NCI-H510A (cell line): ENCODE measurements at regions not wholly inside any gene's neighbourhood (a gene's known extent, or its start where the extent isn't known, plus 50 kb on each side); places are given as distances from the start of the nearest gene placed in this dataset.

Source experiments
- DNase-seq: peaks from one replicate; lab custom pipeline; 2025; lab: John Stamatoyannopoulos, UW

DNA sequence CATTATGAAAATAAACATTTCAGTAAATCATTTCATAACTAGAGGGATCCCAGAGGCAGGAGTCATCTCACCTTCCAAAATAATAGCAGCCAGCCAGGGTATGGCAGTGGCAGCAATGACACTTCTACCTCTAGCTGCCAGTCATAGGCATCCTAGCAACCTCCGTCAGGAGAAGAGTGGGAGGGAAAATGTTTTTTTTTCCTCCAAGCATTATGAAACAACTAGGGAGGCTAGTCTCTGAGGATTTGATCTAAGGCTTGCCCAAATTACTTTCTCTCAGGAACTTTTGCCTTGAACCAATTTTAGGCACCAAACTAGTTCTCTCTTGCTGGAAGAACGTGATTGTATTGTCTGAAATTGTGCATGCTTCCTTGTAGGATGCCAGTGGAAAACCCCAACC, 208.7 kb upstream of the PREP start:
- DNase-seq: no peak

DNA sequence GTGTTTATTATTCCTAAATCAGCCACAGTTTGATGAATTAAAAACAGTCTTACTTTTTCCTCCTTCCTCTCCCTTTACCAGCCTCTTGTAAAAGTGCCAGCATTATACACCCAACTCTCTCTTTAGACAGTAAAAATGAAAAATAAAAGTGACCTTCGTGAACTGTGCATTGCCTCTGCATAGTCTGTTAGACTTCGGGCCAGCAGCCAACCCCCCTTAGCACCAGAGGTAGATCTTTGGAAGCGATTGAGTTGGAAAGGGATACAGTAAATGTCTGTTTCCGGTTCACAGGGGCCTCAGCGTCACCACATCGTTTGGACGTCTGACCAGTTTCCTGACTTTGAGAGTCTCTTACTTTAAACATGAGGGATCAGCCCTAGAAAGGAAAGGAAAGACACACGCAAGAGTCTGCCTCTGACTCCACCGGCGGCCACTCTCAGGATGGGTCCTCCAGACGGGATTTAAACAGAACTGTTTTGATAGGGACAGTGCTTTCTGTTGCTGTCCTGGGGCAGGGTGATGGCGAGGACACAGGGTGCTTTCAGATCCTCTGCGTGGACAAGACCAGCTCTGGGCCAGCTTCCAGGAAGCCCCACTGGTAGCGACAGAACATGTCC, 206.6 kb upstream of the PREP start:
- DNase-seq: no peak

DNA sequence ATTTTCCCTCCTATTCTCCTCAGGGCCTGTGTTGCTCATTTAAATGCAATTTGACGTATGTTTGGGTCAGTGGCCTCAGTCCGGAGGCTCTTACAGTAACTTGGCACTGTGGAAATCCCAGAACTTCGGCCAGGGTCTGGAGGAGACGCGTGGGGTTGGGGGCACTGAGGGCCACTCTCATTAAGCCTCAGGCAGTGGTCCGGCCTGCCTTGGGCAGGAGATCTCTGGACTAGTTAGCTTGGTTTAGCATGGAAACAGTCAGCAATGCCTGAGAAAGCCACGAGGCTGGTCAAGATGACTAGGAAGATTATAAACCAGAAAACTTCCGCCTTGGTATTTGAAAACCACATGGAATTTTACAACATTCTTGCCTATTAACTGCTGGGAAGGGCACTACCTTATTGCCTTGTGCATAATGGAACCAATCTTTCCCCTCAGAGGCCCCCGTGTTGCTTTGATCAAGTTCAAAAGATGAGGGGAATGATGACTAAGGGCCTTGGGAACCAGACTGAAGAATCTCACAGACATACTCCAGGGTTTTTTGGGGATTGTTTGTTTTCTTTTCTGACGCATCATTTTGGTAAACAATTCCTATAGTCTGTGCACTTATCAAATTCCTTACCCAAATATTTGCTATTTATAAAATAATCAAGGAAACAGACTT, 206.0 kb upstream of the PREP start:
- DNase-seq: no peak

DNA sequence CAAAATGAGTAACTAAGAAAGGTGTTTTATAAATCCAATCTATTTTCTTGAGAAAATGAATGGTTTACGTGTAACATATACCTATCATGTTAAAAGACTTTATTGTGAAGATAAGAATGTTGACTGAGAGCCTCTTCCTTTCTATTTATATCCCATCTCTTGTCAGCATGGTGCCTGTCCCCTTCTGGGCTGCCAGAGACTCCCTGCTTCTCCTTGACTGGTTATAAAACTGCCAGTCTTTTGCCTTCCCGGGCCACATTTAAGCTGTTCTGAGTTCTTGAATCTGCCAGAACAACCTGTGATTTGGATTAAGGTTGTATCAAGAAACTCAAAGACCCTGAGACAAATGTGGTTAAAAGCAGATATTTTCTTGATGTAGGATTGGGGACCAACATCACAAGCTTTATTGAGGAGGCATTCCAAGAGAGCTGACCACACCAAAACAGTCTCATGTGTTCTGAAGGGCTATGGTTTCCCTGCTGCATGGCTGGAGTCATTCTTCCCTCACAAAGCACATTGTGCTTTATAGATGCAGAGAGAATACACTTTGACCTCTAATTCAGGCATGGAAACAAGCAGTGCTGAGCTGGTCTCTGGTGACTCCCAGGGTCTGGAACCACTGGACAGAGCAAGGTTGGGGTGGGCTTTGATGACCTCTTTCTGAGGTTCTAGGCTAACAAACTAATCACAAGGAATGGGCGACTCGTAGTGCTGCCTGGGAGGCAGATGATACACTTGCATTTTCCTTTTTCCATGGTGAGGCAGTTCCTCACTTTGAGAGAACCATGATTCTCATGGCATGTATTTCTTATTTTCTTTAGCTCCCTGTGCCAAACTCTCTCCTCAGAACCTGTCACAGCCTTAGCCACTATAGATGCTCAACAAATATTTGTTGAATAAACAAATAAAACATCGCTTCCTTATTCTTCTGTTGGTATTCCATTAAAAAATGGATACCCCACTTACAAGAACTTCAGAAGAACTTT, 205.0 kb upstream of the PREP start:
- DNase-seq: no peak

DNA sequence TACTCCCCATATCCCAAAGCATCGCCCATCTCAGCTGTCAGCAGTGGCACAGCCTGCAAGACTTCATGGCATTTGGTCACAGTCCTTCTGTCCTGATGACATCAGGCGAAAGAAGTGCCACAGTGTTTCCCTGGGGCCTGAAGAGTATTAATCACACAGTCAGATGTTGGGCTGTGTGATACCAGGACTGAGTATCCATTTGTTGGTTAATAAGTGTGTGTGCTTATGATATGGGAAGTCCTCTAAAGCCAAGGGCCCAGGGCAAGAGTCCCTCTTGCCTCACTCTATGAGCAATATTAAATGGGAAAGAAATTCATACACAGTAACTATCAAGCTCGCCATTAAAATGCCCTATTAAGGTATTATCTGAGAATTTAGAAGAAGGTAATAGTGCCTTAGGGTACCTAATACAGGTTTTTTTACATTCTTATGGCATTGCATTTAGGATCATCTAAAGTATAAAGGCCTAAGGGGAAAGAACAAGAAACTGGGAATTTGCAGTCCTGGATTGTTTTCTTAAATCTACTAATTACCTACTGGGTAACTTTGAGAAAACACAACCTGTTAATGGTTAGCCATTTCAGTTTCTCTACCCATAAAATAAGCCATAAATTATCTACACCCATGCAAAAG, 204.1 kb upstream of the PREP start:
- no peak for DNase-seq

DNA sequence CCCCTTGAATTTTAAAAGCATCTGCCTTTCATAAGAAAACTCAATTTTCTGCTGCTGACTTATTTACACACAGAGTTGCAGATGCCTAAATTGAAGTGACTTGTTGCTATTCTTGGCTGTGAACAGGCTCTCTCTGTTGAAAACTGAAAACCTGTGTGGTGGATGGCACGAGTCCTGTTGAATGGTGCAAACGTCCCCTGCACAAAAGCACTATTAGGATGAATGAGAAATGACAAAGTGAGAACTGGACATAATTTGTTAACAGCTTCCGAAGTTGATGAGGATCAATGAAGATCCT, 201.7 kb upstream of the PREP start:
- no peak for DNase-seq

DNA sequence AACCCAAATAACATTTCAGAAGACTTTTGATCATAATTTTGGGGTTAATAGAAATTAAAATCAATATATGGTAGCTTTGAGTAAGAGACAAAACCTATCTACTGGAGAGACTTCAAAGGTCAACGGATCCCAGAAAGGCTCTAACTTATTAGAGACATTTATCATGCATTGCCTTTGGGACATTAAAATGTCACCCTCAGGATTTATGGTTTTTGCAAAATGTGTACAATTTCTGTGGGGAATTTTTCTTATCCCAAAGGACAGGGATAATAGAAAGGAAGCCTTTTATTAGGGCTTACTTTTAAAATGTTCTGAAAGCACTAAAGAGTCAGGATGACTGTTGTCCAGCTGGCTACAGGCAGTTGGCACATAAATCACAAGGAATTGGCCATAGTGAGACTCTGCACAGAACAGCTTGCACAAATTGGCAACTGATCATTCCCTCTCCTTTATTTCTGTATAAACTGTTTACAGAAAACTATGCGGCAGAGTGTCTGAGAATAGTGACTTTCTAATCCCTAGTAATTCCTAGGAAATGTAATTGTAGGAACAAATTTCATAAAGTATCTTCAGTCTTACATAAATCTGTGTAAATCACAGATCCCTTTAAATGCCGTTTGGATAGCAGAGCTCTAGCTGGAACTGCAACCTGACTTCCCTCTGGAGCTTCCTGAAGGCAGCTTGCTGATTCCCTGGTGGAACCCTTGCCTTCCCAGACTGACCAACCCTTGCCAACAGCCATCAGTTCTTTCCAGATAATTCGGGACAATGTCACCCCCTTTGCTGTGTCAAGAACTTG, 201.1 kb upstream of the PREP start:
- DNase-seq: no peak

DNA sequence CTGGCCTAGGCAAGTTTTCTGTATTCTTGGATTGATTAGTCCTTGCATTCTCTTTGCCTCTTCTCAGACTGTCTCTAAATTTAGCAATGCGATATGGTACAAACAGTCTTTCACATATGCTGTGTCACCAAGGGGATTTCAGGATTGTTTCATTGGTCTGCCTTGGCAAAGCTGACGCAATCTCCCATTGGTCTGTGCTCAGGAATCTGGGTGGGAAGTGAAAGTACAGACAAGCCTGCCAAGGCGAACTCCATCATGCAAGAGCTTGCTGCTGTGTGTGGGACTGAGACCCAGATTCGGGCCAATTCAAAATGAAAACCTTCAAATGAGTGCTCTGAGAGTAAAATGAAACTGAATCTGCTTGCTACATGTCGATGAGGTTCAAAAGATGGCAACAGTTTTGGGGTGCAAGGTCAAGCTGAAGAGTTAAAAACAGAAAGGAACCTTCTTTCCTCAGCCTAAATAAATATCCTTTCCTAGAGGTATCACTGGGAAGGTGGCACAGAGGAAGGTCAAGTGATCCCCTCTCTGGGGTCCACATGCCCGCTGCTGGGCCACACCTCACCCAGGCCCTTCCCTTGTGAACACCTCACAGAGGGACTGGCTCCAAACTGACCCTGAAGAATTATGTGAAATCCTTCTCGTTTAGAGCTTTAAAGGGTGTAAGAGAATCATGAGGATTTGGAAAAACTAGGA, 198.8 kb upstream of the PREP start:
- DNase-seq: no peak

DNA sequence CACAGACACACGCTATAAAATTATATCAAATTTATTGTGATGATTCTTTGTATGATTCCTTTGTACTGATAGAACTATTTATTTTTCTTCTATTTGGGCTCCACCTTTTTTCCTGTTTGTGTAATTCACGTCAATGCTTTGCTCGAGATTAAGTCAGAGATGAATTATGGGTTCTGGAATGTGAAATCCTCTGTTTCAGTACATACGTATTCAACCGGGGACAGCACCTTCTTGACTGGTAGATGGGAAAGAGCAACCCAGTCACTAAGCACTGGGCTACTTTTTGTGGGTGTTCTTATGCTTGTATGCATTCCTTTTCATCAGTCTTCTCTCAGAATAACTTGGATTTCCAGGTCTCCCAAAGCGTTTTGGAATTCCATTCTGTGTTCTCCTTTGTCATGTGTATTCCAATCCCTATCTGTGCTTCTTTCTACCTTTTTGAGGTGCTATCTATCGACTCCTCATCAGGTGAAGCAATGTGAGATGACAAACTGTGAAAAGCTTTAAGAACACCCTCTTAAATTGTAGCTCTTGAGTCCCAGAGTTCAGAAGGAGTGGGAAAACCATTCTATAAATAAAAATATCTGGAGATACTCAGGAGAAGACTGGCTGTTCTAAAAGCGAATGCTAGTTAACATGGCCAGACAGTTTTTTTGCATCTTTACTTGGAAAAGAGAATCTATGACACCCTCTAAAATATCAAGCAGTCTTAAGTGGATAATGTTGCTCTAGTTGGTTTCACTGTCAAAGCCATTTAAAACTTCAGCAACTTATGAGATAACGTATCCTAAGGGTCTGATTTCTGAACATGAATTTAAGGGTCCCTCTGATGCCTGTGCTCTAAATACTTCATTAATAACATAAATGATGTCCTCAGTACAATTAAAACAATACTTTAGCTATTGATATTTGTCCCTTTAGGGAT, 197.7 kb upstream of the PREP start:
- no peak for DNase-seq

DNA sequence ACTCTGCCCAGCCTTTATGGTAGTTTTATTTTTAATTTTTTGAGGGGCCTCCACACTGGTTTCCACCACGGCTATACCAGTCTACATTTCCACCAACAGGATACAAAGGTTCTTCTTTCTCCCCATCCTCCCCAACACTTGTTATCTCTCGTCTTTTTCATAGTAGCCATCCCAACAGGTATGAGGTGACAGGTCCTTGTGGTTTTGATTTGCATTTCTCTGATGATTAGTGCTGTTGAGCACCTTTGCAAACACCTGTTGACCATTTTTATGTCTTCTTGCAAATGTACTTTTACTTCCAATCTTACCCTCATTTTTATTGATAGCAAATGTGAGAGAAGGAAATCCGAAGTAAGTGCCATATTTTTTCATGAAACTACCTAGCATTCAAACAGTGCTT, 195.4 kb upstream of the PREP start:
- no peak for DNase-seq

DNA sequence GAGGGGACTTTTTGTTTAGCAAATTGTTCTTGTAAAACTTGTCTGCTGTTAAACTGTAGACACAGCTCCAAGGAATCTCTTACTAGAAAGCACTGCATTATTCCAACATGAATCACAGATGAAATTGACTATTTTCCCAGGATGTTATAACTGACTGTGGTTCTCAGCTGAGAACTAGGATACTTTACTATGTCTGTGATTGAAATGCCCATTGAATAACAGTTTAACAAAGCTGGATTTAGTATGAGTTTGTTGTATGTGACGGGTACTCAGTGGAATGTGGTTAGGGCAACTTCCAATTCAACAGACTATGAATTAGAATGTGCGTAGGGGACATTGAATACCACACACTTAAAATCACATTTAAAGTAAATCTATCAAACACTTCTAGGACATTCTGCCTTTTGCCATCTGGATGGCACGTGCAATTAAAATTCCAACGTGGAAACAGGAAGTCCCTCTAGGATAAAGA, 193.4 kb upstream of the PREP start:
- no peak for DNase-seq

DNA sequence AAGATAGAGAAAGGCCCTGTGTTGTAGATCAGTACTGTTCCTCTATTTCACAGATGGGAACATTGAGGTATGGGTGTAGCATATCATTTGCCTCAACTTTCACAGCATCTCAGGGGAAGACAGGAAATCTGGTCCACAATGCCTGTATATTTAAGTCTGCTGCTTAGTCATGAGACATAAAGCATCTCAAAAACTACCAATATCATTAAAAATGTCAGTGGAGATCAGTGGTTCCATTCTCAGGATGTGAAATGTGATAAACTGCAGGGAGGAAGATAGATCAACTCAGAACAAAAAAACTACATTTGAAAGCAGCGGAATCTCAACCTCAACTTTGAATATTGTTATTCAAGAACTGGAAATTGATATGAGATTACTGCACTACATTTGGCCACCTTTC, 192.9 kb upstream of the PREP start:
- DNase-seq: no peak

DNA sequence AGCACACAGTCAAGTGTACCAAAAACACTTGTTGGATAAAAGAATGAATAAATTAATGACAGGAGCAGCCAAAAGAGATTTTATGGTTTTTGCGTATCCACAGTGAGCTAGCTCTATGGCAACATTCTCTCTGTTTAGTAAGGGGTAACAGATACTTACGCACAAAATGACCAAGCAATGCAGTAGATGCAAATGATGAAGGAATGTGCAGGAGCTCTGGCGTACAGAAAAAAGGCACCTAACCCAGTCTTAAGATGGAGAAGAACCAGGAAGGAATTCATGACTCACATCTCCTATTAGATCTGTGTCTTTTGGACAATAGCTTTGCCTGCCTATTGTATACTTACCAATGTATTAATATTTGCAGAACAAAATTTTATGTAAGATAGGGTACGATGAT, 191.9 kb upstream of the PREP start:
- no peak for DNase-seq

DNA sequence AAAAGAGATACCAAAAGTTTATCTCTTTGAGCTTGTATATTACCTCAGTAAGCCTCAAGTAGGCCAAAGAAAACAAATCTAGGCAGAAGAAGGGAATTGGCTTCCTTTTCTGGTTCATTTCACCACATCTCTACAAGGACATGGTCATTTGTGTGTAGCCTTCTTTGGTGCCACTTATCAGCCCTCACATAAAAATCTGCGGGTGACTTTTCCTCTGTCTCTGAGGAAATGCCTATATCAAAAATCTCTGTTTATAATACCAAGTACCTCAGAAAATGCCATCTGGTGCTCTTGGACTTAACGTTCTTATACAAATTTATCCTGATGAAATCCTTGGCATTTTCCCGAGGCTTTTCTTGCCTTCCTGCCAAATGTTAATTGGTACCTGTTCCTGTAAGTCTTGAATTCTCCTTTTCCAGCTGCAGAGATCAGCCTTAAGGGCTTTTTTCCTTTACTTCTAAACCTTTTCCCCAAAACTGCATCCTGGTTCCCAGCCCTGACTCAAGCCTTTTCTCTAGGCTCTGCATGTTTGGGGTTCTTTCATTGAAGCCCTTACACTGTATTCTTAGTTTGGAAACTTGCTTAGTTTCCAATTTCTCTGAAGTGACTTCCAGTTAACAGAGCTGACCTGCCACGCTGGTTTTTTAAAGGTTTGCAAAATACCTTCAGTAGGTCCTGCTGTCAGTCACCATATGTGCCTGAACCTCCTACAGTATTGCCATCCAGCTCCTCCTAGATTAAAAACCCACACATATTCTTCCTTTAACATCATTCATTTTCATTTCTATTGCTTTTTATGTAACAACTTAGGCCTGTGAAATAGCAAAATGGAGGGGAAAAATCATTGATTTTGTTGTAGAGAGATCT, 191.2 kb upstream of the PREP start:
- DNase-seq: no peak

DNA sequence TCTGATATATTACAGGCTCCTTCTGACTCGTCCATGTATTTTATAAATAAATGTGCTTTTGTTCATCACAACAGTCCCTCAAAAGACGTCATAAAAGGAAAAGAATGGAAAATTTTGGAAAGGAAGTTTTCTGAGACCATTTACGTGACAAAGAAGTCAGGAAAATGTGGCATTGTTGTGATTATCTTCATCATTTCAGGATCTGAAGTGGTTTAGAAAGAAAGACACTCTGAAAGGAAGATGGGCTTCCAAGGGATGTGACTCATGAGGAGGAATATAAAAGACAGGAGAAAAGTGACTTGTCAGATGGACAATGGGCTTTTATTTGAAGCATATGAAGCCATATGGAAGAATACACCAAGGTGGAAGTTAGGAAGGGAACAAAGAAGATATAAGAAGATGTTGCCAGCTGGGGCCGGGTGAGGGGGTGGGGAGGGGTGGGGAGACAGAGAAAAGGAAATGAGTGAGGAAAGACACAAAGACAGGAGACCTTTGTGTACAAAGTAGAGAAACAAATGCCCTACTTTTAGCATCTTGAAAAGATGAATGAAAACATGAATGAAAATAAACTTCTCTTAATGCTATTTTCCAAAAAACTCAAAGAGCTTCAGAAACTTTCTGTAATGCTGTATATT, 190.3 kb upstream of the PREP start:
- no peak for DNase-seq

DNA sequence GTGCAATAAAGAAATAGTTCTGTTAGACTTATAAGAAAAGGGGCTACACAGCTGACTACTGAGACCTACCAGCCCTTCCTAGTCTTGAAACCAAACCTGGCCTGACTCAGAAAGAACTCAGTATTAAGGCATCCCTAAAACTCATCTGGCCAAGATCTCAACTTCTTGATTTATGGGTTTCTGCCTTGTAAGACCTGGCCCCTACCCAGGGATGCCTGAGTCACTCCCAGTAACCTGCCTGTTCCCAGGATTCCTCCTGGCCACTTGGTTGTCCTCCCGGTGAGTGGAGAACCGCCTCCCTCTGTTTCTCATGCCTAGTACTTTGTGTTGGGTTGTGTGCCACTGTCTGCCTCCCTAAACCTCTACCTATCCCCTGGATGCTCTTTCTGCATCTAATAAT, 189.4 kb upstream of the PREP start:
- no peak for DNase-seq

DNA sequence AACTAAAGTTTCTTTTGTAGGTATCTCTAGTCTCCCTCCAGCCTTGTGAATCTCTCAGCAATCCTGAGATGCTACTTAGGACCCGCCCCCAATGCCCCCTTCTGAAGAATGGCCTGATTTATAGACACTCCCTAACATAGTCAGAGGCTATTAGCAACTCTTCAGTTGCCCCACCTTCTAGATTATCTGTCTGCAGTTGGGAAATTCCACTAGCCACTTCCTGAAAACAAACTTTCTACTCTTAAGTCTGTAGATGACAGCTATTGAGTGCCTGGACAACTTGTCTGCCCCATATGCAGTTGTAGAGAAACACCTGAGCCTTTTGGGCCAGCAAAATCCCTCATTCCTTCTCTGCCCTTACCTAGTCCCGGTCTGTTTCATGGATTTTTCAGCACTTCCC, 188.2 kb upstream of the PREP start:
- no peak for DNase-seq

DNA sequence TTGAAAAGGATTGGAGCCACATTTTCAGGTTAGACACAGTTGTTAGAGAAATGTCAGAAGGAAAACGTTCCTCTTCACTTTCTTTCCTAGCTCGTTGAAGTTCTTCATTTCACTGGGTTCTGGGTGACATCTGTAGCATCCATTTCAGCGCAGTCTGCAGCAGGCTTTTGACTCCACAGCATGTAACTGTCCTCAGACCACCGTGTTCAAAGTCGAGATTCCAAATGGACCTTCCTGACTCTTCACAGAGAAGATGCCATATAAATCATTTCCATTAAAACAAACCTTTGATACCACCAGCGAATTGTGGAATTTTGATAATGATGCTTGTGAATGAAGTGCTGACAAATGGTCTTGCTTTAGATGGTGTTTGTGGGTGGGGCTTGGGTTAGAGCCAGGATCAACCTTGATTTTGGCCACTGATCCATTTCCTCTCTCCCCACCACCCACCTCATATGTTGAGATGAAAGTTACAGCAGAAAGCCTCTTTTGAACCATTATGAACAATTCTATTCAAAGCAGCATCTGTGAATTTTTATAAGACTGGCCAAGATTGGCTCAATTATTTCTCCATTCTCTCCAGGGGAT, 185.3 kb upstream of the PREP start:
- DNase-seq: no peak
